Stimulated activated CD8-positive, alpha-beta memory T cell treated with anti-CD3 and anti-CD28 coated beads, Interleukin-4, amount 100 ng/mL, for 24 hours (primary cell): ENCODE measurements at regions not wholly inside any gene's neighbourhood (a gene's known extent, or its start where the extent isn't known, plus 50 kb on each side); places are given as distances from the start of the nearest gene placed in this dataset.

ENCODE experiments used
- DNase-seq: peaks from one replicate; pipeline ENCODE4 v3.0.0-alpha.2; 2020; ENCODE audit warnings: low read depth

- no peak for DNase-seq
Observed at GRCh38 chr5:8394965-8395364, 526.0 kb downstream of the MTRR start.

DNA sequence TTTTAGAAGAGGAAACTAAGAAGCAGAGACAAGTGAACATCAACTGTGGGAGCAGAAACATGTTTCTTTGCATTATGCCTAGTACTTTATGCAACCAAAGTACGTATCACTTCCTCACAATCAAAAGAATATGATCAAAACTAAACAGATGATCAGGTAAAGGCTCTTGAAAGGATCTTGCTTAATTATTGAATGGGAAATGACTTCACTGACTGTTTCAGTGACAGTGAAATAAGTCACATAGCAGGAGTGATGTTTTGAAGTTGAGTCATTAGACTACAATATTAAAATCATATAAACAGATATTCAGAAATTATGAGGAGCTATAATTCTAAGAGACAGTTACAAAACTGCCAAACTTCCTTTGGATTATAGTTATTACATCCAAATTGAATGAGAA is 527.3 kb downstream of the MTRR start:
- DNase-seq, result no peak

GRCh38 chr5:8396756-8397155 is 527.8 kb downstream of the MTRR start:
- DNase-seq, result no peak

GRCh38 chr5:8399471-8399870 is 530.5 kb downstream of the MTRR start:
- no peak for DNase-seq

DNA sequence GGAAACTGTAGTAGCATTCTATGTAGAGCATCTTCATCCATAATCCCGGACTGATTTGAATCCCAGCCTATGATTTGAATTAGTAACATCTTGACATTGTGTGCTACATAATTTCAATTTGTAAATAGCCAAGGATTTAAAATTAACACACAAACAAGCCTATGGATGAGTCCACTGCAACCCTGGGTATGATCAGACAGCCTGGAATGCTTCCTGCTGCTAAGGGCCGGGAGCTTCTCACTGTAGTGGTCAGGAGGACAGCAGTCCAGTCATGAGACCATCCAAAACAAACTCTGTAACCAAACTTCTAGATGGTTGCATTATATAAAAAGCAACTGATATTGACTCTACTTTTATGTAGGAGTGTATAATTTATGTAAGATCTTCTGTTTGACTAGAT is 539.3 kb downstream of the MTRR start:
- no peak for DNase-seq

DNA sequence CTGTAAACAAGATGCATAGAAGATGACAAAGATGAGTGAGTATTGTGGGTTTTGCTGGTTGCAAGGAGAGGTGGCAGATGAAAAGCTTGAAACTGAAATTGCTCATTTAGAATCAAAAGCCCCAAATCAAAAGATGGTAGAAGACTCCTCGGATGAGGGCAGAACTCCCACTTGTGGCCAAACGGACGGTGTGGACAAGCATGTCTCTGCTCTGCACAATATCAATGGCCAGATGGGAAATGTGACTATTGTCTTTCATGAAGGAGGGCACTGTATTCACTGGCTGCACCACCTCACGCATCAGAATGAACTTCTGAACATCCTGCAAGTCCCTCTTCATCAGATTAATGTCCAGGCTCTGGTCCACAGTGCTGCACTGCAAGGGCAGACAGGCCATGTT is 541.7 kb downstream of the MTRR start:
- no peak for DNase-seq

- DNase-seq, result no peak
Observed at GRCh38 chr5:8413975-8414374, 545.0 kb downstream of the MTRR start.

- no peak for DNase-seq
Observed at GRCh38 chr5:8417316-8418048, 548.5 kb downstream of the MTRR start.

DNA sequence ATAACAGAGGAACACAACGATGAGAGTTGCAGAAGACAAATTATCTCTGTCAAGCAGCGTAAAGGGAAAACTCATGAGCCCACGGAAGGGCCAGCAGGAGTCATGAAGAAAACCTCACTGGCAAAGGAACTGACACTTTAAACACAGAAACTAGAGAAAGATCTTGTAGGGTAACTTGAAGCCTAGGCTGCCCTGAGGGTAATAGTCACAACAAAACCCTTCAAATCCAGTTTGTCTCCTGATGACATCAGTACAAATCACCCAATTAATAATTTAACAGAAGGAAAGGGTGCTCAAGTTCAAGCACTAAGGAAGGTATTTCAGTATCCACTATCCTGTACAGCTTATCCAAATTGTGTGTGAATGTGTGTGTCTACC is 549.1 kb downstream of the MTRR start:
- DNase-seq, result no peak

GRCh38 chr5:8429778-8430758 is 561.1 kb downstream of the MTRR start:
- no peak for DNase-seq

DNA sequence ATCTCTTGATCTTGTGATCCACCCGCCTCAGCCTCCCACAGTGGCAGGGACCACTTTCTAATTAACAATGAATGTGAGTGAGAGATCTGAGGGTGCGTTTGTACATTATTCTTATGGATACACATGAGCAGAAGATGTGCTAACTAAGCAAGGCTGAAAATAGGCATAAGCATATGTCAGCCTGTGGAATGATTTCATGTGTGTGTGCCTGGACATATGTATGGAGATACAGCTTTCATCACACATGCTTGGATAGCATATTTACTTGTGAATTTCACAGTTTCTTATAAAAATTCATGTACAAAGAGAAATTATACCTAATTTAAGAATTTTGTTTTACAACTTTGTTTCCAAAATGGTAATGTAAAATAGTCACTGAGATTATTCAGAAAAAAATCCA is 565.6 kb downstream of the MTRR start:
- no peak for DNase-seq

DNA sequence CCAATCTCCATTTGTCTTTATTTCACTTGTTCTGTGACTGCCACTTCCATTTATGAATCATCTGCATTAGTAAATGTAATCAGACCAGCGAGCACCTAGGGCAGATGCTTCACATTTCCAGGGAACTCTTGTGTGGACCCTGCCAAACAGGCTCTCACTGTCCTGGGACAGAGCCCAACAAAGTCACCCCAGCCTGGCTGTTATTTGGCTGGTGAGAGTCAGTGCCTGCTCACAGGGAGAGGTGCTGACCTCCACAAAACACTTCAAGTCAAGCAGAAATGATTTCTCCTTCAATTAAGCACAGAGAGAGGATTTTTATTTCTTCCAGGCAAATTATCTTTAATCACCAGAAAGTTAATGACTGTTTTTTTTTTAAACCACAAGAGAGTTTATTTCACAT is 568.0 kb downstream of the MTRR start:
- no peak for DNase-seq

GRCh38 chr5:8445139-8445538 is 576.2 kb downstream of the MTRR start:
- no peak for DNase-seq

- DNase-seq, result no peak
Observed at GRCh38 chr5:8446179-8446578, 577.2 kb downstream of the MTRR start.

DNA sequence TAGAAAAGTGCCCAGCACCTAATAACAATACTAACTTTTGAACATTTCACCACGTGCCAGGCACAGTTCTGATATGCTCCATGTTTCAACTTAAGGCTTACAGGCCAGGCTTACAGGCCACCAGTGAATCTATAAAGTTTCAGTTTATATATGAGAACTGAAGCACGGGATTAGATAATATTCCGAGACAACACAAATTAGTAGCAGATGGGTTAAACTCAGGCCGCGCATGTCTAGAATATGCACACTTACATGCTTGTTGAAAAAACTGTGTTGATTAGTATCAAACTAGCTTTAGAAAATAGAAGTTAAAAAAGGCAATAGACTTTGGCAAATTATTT is 587.9 kb downstream of the MTRR start:
- no peak for DNase-seq

- DNase-seq, result peak; percentile 75
Observed at GRCh38 chr5:8457187-8458037, 588.5 kb downstream of the MTRR start.

- DNase-seq, result no peak
Observed at GRCh38 chr5:8458038-8458383, 589.1 kb downstream of the MTRR start.

DNA sequence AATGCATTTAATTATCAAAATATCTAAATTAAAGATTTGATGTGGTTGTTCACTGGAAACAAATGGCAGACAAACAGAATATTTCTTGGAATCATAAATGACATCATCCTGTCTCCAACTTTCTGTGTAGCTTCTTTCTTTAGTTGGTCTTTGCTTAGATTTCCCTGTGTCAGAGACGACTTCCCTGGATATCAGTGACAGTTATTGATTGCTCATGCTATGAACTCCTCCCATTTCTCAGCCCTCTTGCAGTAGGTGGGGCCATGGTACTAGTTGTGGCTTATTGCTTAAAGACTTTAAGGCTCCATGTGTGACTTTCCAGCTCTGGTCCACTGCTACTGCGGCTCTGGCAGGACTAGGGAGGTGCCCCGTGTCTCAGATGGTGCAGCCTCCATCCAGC is 592.6 kb downstream of the MTRR start:
- DNase-seq, result no peak

DNA sequence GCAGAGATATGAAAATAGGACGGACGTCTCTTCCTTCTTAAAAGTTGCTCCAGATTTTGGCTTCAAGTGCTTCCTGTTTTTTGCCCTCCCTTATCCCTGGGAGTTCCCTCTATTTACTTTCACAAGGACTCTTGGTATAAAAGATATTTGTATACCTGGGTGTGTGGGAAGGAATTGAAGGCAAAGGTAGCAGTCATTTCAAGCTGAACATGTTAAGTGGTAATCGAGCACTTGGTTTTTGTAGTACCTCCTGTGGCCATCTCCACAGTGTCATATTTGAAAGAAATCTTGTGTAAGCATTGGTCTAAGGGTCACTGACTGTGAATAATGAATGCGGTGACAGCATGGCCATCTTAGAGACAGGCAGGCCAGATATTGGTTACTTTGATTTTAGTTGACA is 593.6 kb downstream of the MTRR start:
- no peak for DNase-seq

DNA sequence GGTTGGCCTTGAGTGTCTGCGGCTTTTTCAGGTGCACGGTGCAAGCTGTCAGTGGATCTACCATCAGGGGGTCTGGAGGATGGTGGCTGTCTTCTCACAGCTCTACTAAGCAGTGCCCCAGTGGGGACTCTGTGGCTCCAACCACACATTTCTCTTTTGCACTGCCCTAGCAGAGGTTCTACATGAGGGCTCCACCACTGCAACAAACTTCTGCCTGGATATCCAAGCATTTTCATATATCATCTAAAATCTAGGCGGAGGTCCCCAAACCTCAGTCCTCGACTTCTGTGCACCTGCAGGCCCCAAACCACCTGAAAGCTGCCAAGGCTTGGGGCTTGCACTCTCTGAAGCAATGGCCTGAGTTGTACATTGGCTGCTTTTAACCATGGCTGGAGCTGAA is 601.5 kb downstream of the MTRR start:
- DNase-seq, result no peak

DNA sequence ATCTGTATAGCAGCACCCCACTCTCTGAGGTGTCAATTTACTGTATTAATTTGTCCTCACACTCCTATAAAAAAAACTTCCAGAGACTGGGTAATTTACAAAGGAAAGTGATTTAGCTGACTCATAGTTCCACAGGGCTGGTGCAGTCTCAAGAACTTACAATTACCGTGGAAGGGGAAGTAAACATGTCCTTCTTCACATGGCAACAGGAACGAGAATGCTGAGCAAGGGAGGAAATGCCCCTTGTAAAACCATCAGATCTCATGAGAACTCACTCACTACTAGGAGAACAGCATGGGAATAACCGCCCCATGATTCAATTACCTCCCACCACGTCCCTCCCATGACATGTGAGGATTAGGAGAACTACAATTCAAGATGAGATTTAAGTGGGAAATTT is 602.6 kb downstream of the MTRR start:
- DNase-seq, result no peak

GRCh38 chr5:8473016-8473415 is 604.1 kb downstream of the MTRR start:
- no peak for DNase-seq
